Activated CD8-positive, alpha-beta T cell treated with anti-CD3 and anti-CD28 coated beads, Interleukin-2, amount 10 ng/mL, durations not matched to agents 7 days and 5 days (primary cell): ENCODE measurements at regions not wholly inside any gene's neighbourhood (a gene's known extent, or its start where the extent isn't known, plus 50 kb on each side); places are given as distances from the start of the nearest gene placed in this dataset.

ENCODE experiments used
- ATAC-seq: fragments of 150-1000 bp; cut with Tn5 transposase; one replicate; pipeline ENCODE4 v1.10.0; 2021; ENCODE audit warnings: moderate library complexity
- CTCF ChIA-PET: fragments of 350-600 bp; sonication (Branson Sonifier 250); formaldehyde crosslinking; loops from one replicate; lab custom pipeline; 2021; ENCODE audit warnings: antibody characterized with exemption; lab: Charles Lee
- POLR2A ChIA-PET: fragments of 350-600 bp; sonication (Branson Sonifier 250); formaldehyde crosslinking; loops from one replicate; lab custom pipeline; 2021; ENCODE audit warnings: antibody characterized with exemption; lab: Charles Lee
- DNase-seq: peaks from one replicate; pipeline ENCODE4 v3.0.0-alpha.2; 2020
- H3K27ac Mint-ChIP-seq: one replicate; pipeline ENCODE4 v1.8.0; 2021; ENCODE audit warnings: mild to moderate bottlenecking, mixed read lengths
- H3K27me3 Mint-ChIP-seq: one replicate; pipeline ENCODE4 v1.8.0; 2021; ENCODE audit warnings: low read depth, mixed read lengths
- H3K36me3 Mint-ChIP-seq: one replicate; pipeline ENCODE4 v1.8.0; 2021; ENCODE audit warnings: low read depth, mixed read lengths
- H3K4me1 Mint-ChIP-seq: one replicate; pipeline ENCODE4 v1.8.0; 2021; ENCODE audit warnings: low read depth, mixed read lengths
- H3K4me3 Mint-ChIP-seq: one replicate; pipeline ENCODE4 v1.8.0; 2021; ENCODE audit warnings: mild to moderate bottlenecking, mixed read lengths
- H3K9me3 Mint-ChIP-seq: one replicate; pipeline ENCODE4 v1.8.0; 2022; ENCODE audit warnings: mixed read lengths; ENCODE audit not compliant: insufficient read depth

DNA sequence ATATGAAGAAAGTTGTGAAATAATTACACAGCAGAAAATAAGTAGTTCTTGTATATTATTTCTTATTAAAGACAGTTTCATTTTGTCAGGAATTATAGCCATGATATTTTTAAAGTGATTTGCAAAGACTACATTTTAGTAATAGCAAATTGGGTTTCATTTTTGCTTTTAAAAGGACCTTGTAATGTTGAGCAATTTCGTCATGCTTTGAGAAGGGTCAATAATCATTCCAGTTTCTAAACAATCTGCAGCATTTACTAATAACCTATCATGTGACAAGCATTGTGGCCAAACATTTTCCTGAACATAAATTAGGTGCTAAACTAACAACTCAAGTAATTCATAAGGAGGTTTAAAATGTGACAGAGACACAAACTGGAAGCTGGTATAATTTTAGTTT is 214.4 kb upstream of the CBLB start:
- POLR2A ChIA-PET: no interaction called here
- Mint-ChIP-seq H3K27ac (no peak overlapping the region), H3K9me3 (peaks cover 30% of the 10 kb centered on the region)

DNA sequence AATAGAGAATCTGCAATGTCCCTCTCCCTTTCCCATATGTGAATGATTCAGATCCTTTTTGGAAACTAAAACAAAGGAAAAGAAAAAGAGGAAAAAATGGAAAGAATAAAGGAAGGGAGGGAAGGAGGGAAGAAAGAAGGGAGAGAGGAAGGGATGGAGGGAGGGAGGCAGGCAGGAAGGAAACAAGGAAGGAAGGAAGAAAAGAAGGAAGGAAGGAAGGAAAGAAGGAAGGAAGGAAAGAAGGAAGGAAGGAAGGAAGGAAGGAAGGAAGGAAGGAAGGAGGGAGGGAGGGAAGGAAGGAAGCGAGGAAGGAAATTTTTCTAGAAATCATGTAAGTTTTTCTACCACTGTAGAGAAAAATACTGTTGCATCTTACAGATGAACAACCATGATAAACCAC is 215.0 kb upstream of the CBLB start:
- Mint-ChIP-seq H3K27ac (no peak overlapping the region), H3K27me3 (no peaks in the 10 kb centered on the region), H3K4me3 (no peak overlapping the region), H3K36me3 (peaks cover 11% of the 10 kb centered on the region), H3K4me1 (peaks cover 13% of the 10 kb centered on the region), H3K9me3 (peaks cover 32% of the 10 kb centered on the region)
- POLR2A ChIA-PET: no interaction called here
- CTCF ChIA-PET: no interaction called here
- no peak for DNase-seq
- no peak for ATAC-seq

More for the DNA sequence above, 214.4 kb upstream of the CBLB start:
- ATAC-seq (no peak), DNase-seq (no peak)
- CTCF ChIA-PET: no interaction called here
- Mint-ChIP-seq H3K4me1 (peaks cover 13% of the 10 kb centered on the region), H3K4me3 (no peak overlapping the region), H3K36me3 (peaks cover 11% of the 10 kb centered on the region), H3K27me3 (no peaks in the 10 kb centered on the region)

DNA sequence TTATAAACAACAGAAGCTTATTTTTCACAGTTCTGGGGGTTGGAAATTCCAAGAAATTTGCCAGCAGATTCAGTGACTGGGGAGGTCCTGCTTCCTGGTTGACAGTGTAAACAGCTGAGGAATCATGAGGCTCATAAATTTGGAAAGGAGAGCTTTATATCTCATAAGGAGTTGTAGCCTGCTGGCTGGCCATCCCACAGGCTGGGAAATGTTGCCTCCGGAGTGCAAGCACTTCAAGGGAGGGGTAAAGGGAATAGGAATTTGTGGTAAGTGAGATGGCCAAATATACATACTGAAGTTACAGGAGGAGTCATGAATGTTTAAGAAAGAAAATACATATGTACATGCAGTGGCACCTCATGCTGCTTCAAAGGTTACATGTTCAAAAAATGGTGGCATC is 217.2 kb upstream of the CBLB start:
- no peak for ATAC-seq
- ChIA-PET POLR2A (no interaction called here), CTCF (no interaction called here)
- H3K27ac Mint-ChIP-seq: no peak overlapping the region
- H3K36me3 Mint-ChIP-seq: peaks cover 11% of the 10 kb centered on the region
- H3K4me3 Mint-ChIP-seq: no peak overlapping the region
- H3K27me3 Mint-ChIP-seq: no peaks in the 10 kb centered on the region
- peaks cover 26% of the 10 kb centered on the region for H3K9me3 Mint-ChIP-seq
- peaks cover 13% of the 10 kb centered on the region for H3K4me1 Mint-ChIP-seq
- no peak for DNase-seq

DNA sequence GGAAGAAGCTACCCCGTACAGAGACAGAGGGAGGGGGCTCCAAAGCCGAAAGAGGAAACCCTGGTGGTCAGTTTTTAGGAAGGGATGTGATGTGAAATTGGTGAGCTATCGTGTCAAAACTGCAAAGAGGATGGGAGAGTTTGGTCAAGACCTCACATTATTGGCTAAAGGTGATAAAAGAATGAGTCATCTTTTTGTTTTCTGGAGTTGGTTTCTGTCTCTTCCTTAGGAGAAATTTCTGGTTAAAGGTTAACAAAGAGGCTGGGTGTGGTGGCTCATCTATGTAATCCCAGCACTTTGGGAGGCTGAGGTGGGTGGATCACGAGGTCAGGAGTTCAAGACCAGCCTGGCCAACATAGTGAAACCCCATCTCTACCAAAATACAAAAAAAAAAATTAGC is 217.8 kb upstream of the CBLB start:
- Mint-ChIP-seq H3K4me3 (no peak overlapping the region), H3K9me3 (peaks cover 26% of the 10 kb centered on the region), H3K4me1 (peaks cover 13% of the 10 kb centered on the region), H3K27me3 (no peaks in the 10 kb centered on the region), H3K36me3 (peaks cover 11% of the 10 kb centered on the region), H3K27ac (no peak overlapping the region)
- ChIA-PET POLR2A (no interaction called here), CTCF (no interaction called here)
- ATAC-seq: no peak
- DNase-seq: no peak

DNA sequence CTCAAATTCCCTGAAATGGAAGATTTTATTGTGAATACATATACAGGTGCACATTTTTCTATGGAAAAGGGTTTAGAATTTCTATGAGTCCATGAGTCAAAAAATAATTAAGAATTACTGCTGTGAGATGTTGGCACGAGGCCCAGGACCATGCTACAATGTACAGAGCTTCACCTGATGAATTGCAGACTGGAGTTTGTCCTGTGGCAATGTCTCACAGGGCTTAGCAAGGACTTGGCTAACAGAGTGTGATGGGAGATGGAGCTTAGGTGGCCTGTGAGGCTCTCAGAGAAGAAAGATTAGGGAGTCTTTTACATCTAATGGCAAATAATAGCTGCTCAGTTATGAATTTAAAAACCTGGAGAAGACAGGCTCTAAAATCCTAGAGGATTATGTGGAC is 219.5 kb upstream of the CBLB start:
- H3K9me3 Mint-ChIP-seq: peaks cover 26% of the 10 kb centered on the region
- H3K36me3 Mint-ChIP-seq: peaks cover 11% of the 10 kb centered on the region
- CTCF ChIA-PET: interaction anchor here (0.6 to 1.6 kb wide), 2 partner anchors 13 to 74 kb away, joined by 3 to 4 read pairs; no protein-coding TSS in a partner anchor
- no peak for DNase-seq
- H3K27me3 Mint-ChIP-seq: no peaks in the 10 kb centered on the region
- no peak overlapping the region for H3K4me3 Mint-ChIP-seq
- ATAC-seq: no peak
- H3K4me1 Mint-ChIP-seq: peaks cover 13% of the 10 kb centered on the region
- no peak overlapping the region for H3K27ac Mint-ChIP-seq
- POLR2A ChIA-PET: no interaction called here

DNA sequence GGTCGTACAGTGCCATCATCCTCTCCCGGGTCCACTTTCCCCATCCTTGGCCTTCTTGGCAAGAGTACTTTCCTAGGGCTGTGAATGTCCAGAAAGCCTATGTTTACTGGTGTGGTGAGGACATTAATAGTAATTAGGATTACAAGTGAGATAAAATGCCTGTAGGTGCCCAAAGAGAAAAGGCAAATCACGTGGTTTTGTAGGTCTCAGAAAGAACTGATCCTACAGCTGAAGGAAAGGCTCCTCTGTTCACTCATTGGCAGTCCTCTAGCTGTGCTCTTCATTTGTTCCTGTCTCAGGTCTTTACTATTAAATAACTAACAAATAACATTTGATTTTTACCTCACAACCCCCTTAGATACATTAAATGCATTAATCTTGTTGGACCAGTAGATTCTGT is 220.1 kb upstream of the CBLB start:
- Mint-ChIP-seq H3K36me3 (peaks cover 11% of the 10 kb centered on the region), H3K9me3 (peaks cover 26% of the 10 kb centered on the region), H3K27ac (no peak overlapping the region), H3K4me3 (no peak overlapping the region), H3K4me1 (peaks cover 7% of the 10 kb centered on the region), H3K27me3 (no peaks in the 10 kb centered on the region)
- no peak for DNase-seq
- CTCF ChIA-PET: interaction anchor here (1.6 kb wide), 1 partner anchor 12 kb away, joined by 4 read pairs; no protein-coding TSS in a partner anchor
- POLR2A ChIA-PET: no interaction called here
- no peak for ATAC-seq

DNA sequence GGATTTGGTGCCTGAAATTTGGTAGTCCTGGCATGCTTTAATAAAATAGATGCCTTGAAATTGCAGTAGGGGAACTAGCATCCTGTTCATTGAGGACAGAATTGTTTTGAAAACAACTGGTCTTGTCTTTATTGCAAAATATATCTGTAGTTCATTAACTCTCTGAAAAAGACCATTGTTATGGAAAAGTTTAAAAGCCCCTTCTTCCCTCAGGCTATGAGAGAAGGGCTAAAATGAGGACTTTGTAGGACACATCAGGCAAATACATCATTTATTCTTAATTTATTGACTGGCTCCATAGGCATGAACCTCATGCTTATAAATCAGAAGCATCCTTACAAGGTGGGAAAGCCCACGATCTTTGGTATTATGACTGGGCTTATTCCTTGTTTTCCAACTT is 221.0 kb upstream of the CBLB start:
- CTCF ChIA-PET: no interaction called here
- Mint-ChIP-seq H3K27ac (no peak overlapping the region), H3K9me3 (peaks cover 26% of the 10 kb centered on the region), H3K4me3 (no peak overlapping the region), H3K36me3 (peaks cover 11% of the 10 kb centered on the region), H3K4me1 (peaks cover 7% of the 10 kb centered on the region), H3K27me3 (no peaks in the 10 kb centered on the region)
- no peak for ATAC-seq
- no peak for DNase-seq
- POLR2A ChIA-PET: no interaction called here

DNA sequence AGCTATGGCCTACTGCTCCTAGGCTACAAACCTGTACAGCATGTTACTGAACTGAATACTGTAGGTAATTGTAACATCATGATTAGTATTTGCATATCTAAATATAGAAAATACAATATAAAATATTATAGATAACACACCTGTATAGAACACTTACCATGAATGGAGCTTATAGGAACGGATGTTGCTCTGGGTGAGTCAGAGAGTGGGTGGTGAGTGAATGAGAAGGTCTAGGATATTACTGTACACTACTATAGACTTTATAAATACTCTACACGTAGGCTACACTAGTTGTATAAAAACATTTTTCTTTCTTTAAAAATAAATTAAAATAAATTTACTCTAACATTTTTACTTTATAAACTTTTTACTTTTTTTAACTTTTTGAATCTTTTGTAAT is 224.0 kb upstream of the CBLB start:
- DNase-seq (no peak), ATAC-seq (no peak)
- Mint-ChIP-seq H3K36me3 (no peaks in the 10 kb centered on the region), H3K4me3 (no peak overlapping the region), H3K27me3 (no peaks in the 10 kb centered on the region), H3K4me1 (no peaks in the 10 kb centered on the region), H3K27ac (no peak overlapping the region), H3K9me3 (peaks cover 17% of the 10 kb centered on the region)
- POLR2A ChIA-PET: no interaction called here
- CTCF ChIA-PET: no interaction called here

DNA sequence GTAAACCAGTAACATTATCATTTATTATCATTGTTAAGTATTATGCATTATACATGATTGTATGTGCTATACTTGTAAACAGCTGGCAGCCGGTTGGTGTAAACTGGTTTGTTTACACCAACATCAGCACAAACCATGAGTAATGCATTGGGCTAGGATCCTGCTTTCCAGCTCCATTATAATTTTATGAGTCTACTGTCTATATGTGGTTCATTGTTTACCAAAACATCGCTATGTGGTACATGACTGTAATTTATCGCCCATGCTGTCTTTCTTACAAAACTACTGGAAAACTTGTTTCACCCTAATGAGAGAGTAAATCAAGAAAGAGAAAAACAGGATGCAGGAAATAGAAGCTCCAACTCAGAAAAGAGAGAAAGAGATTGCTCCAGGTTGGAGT is 224.8 kb upstream of the CBLB start:
- ATAC-seq: no peak
- H3K27ac Mint-ChIP-seq: no peak overlapping the region
- ChIA-PET POLR2A (no interaction called here), CTCF (interaction anchor here (0.9 kb wide), 1 partner anchor 171 kb away, joined by 3 read pairs; no protein-coding TSS in a partner anchor)
- H3K4me1 Mint-ChIP-seq: no peaks in the 10 kb centered on the region
- H3K4me3 Mint-ChIP-seq: no peak overlapping the region
- no peaks in the 10 kb centered on the region for H3K27me3 Mint-ChIP-seq
- no peak for DNase-seq
- H3K9me3 Mint-ChIP-seq: peaks cover 19% of the 10 kb centered on the region
- peaks cover under 1% of the 10 kb centered on the region for H3K36me3 Mint-ChIP-seq

DNA sequence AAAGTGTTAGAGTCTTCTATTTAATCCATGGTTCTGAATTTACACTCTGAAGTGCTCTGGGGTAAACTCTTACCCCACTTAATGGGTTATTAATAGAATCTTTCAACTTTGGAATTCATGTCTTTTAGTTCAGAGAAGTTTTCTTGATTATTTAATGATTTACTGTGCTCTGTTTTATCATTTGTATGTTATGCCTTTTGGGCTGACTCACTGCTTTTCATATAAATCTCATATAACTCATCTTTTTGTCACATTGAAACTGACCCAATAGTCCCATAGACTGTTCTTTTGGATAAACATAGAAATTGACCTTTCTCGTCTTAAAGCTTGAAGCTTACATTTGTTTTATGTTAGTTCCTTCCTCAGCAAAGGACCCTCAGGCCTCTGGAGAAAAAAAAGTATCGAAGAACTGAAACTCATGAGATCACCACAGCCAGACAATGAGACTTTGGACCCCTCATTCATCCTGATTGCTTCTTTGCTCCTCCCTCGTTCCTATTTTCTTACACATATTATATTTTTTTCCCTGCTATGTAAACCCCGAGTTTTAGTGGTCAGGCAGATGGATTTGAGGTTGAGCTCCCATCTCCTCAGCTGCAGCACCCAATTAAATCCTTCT is 229.1 kb upstream of the CBLB start:
- no peak overlapping the region for H3K27ac Mint-ChIP-seq
- no peak for DNase-seq
- POLR2A ChIA-PET: no interaction called here
- CTCF ChIA-PET: no interaction called here
- ATAC-seq: no peak
- H3K27me3 Mint-ChIP-seq: no peaks in the 10 kb centered on the region
- peaks cover 23% of the 10 kb centered on the region for H3K36me3 Mint-ChIP-seq
- no peaks in the 10 kb centered on the region for H3K4me1 Mint-ChIP-seq
- no peak overlapping the region for H3K4me3 Mint-ChIP-seq
- H3K9me3 Mint-ChIP-seq: peaks cover 30% of the 10 kb centered on the region

DNA sequence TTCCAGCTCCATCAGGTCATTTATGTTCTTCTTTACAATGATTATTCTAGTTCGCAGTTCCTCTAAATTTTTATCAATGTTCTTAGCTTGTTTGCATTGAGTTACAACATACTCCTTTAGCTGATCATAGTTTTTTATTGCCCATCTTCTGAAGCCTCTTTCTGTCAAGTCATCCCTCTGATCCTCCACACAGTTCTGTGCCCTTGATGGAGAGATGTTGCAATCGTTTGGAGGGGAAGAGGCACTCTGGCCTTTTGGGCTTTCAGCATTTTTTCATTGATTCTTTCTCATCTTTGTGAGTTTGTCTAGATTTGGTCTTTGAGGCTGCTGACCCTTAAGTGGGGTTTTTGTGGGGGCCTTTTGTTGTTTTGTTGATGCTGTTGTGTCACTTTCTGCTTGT is 234.6 kb upstream of the CBLB start:
- H3K36me3 Mint-ChIP-seq: peaks cover 27% of the 10 kb centered on the region
- H3K4me3 Mint-ChIP-seq: no peak overlapping the region
- H3K9me3 Mint-ChIP-seq: peaks cover 25% of the 10 kb centered on the region
- ChIA-PET CTCF (no interaction called here), POLR2A (no interaction called here)
- ATAC-seq: no peak
- no peak overlapping the region for H3K27ac Mint-ChIP-seq
- no peak for DNase-seq
- no peaks in the 10 kb centered on the region for H3K27me3 Mint-ChIP-seq
- H3K4me1 Mint-ChIP-seq: no peaks in the 10 kb centered on the region

DNA sequence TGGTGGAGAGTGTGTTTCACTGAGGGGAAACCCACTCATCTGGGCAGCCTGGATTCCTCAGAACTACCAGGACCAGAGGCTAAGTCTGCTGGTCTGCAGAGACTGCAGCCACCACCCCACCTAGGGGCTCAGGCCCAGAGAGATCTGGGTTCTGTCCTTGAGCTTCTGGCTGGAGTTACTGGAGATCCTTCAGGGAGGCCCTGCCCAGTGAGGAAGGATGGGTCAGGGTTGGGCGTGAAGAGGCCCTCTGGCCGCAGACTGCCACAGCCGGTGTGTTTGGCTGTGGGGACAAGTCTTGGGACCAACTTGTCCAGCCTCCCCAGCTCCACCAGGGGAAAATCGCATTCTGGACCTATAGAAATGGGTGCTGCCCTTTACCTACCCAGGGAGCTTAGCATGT is 235.3 kb upstream of the CBLB start:
- CTCF ChIA-PET: no interaction called here
- Mint-ChIP-seq H3K4me1 (peaks cover 4% of the 10 kb centered on the region), H3K27me3 (no peaks in the 10 kb centered on the region), H3K4me3 (no peak overlapping the region), H3K9me3 (peaks cover 25% of the 10 kb centered on the region), H3K27ac (no peak overlapping the region), H3K36me3 (peaks cover 21% of the 10 kb centered on the region)
- DNase-seq (no peak), ATAC-seq (no peak)
- POLR2A ChIA-PET: no interaction called here

DNA sequence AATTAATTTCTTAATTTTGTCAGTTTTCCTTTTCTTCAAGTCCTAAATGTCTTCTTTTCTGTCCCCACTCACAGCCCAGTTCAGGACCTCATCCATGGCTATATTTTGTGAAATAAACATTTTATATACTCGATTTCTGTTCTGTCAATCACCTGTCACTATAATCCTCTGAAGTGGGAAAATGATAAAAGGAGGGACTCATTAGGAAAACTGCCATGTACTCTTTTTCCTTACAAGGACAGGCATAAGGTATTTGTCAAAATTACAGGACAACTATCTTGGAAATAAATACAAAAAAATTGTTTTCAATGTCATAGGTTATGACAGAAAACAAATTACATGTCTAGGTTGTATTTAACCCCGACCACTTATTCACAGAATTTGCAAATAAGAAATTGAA is 240.1 kb upstream of the CBLB start:
- H3K27ac Mint-ChIP-seq: no peak overlapping the region
- no peaks in the 10 kb centered on the region for H3K36me3 Mint-ChIP-seq
- H3K9me3 Mint-ChIP-seq: peaks cover 10% of the 10 kb centered on the region
- ATAC-seq: no peak
- peaks cover 11% of the 10 kb centered on the region for H3K4me1 Mint-ChIP-seq
- no peak for DNase-seq
- CTCF ChIA-PET: no interaction called here
- POLR2A ChIA-PET: no interaction called here
- no peaks in the 10 kb centered on the region for H3K27me3 Mint-ChIP-seq
- no peak overlapping the region for H3K4me3 Mint-ChIP-seq
